Gastroesophageal sphincter (tissue), 3 donors: ENCODE measurements at regions not wholly inside any gene's neighbourhood (a gene's known extent, or its start where the extent isn't known, plus 50 kb on each side); places are given as distances from the start of the nearest gene placed in this dataset.

Experiments used
- EP300 ChIP-seq: sonication (generic); formaldehyde crosslinking; IDR thresholded peaks from one replicate; pipeline ENCODE4 v1.6.1; 2017; ENCODE audit warnings: antibody characterized with exemption, mild to moderate bottlenecking
- POLR2A ChIP-seq, 2 donors: fragments of 450-650 bp; IDR thresholded peaks; one replicate each; pipeline ENCODE4 v1.6.1; 2017; ENCODE audit warnings: antibody characterized with exemption in 2 of 2, mild to moderate bottlenecking in 2 of 2, moderate library complexity in 1 of 2
- POLR2AphosphoS5 ChIP-seq: sonication (generic); formaldehyde crosslinking; IDR thresholded peaks from one replicate; pipeline ENCODE4 v1.6.1; 2017; ENCODE audit warnings: antibody characterized with exemption
- TF ChIP-seq, protein P1 (sequence below), 4 experiments: fragments of 200-600 bp in 2 of 4; fragments of 450-650 bp in 2 of 4; sonication (generic) in 1 of 4; IDR thresholded peaks; one replicate each; pipeline ENCODE4 v1.5.1; 2017 to 2019; ENCODE audit warnings: antibody characterized with exemption in 4 of 4, mild to moderate bottlenecking in 2 of 4, moderate library complexity in 2 of 4

DNA sequence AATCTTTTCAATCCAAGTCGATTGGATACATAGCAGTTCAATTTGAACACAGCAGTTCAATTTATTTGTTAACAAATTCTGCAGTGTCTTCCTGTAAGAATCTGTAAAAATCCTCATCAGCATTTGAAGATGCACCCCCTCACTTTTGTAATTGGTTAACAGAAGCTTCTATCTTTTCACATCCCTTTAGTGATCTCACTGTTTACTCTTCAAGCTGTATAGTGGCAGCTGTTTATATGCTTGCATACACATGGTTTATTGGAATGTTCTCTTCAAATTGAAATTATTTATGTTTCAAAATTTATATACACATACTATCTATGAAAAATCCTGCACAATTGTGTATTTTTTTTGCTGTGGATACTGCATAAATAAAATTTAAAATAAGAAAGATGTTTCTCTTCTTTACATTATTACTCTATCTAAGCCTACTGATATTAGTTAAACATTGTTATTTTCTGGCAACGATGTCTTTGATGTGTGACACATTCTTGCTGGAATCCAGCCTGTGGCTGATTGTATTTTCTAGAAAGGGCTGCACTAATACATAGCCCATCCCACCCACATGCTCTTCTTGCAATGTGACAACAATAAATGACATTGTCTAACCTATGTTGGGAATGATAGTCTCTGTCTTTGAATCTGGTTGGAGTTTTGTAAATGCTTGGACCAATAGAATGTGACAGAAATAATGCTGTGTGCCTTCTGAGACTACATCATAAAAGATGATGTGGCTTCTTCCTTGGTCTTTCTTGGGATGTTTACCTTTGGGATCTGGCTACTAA lies 573.0 kb downstream of the CD109 start:
- TF ChIP-seq, protein P1, sequence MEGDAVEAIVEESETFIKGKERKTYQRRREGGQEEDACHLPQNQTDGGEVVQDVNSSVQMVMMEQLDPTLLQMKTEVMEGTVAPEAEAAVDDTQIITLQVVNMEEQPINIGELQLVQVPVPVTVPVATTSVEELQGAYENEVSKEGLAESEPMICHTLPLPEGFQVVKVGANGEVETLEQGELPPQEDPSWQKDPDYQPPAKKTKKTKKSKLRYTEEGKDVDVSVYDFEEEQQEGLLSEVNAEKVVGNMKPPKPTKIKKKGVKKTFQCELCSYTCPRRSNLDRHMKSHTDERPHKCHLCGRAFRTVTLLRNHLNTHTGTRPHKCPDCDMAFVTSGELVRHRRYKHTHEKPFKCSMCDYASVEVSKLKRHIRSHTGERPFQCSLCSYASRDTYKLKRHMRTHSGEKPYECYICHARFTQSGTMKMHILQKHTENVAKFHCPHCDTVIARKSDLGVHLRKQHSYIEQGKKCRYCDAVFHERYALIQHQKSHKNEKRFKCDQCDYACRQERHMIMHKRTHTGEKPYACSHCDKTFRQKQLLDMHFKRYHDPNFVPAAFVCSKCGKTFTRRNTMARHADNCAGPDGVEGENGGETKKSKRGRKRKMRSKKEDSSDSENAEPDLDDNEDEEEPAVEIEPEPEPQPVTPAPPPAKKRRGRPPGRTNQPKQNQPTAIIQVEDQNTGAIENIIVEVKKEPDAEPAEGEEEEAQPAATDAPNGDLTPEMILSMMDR (IDR thresholded peaks at IDR 0.05): no peak
- TF ChIP-seq POLR2AphosphoS5 (no peak), POLR2A (IDR thresholded peaks at IDR 0.05) (no peak), EP300 (no peak)
